ENCODE measurements at regions not wholly inside any gene's neighbourhood (a gene's known extent, or its start where the extent isn't known, plus 50 kb on each side); places are given as distances from the start of the nearest gene placed in this dataset.

- DNase-seq: no peak
Observed at GRCh38 chr15:99921101-99921500, 187.9 kb upstream of the LYSMD4 start.

- no peak for DNase-seq
Observed at GRCh38 chr15:99918072-99918471, 184.8 kb upstream of the LYSMD4 start.

GRCh38 chr15:99917252-99917651 is 184.0 kb upstream of the LYSMD4 start:
- DNase-seq: no peak

- no peak for DNase-seq
Observed at GRCh38 chr15:99916668-99917223, 183.5 kb upstream of the LYSMD4 start.

- no peak for DNase-seq
Observed at GRCh38 chr15:99914723-99915122, 181.5 kb upstream of the LYSMD4 start.

GRCh38 chr15:99911816-99912215 is 178.6 kb upstream of the LYSMD4 start:
- DNase-seq: no peak

GRCh38 chr15:99909592-99910295 is 176.5 kb upstream of the LYSMD4 start:
- DNase-seq: no peak

- DNase-seq: no peak
Observed at GRCh38 chr15:99907698-99908097, 174.5 kb upstream of the LYSMD4 start.

GRCh38 chr15:99906793-99907192 is 173.6 kb upstream of the LYSMD4 start:
- no peak for DNase-seq

GRCh38 chr15:99906311-99906710 is 173.1 kb upstream of the LYSMD4 start:
- DNase-seq: no peak

- no peak for DNase-seq
Observed at GRCh38 chr15:99902248-99902928, 169.2 kb upstream of the LYSMD4 start.

GRCh38 chr15:99895956-99896311 is 162.7 kb upstream of the LYSMD4 start:
- no peak for DNase-seq

- no peak for DNase-seq
Observed at GRCh38 chr15:99895189-99895955, 162.1 kb upstream of the LYSMD4 start.

- no peak for DNase-seq
Observed at GRCh38 chr15:99878835-99879234, 145.6 kb upstream of the LYSMD4 start.

GRCh38 chr15:99873451-99873850 is 140.2 kb upstream of the LYSMD4 start:
- DNase-seq: no peak

- no peak for DNase-seq
Observed at GRCh38 chr15:99863550-99864198, 130.4 kb upstream of the LYSMD4 start.

- no peak for DNase-seq
Observed at GRCh38 chr15:99857836-99858235, 124.6 kb upstream of the LYSMD4 start.

GRCh38 chr15:99850517-99850916 is 117.3 kb upstream of the LYSMD4 start:
- no peak for DNase-seq

- DNase-seq: no peak
Observed at GRCh38 chr15:99845009-99845408, 111.8 kb upstream of the LYSMD4 start.

GRCh38 chr15:99844150-99844549 is 110.9 kb upstream of the LYSMD4 start:
- no peak for DNase-seq

GRCh38 chr15:99842071-99842470 is 108.8 kb upstream of the LYSMD4 start:
- DNase-seq: no peak

- no peak for DNase-seq
Observed at GRCh38 chr15:99826157-99826780, 93.0 kb upstream of the LYSMD4 start.

GRCh38 chr15:99823346-99823745 is 90.1 kb upstream of the LYSMD4 start:
- no peak for DNase-seq

All from NCI-H2029 (cell line).